NCI-H446 treated with DMSO at 0.1 percent for 48 hours (cell line): ENCODE measurements at regions not wholly inside any gene's neighbourhood (a gene's known extent, or its start where the extent isn't known, plus 50 kb on each side); places are given as distances from the start of the nearest gene placed in this dataset.
"Not testable (repeated sequence)": the region's sequence is repeated elsewhere in the genome, so short reads cannot be mapped to it uniquely, and the experiment has no call there.

Experiments
- DNase-seq: peaks from one replicate; lab custom pipeline; 2025; lab: John Stamatoyannopoulos, UW

- DNase-seq, result no peak
Measured at GRCh38 chr9:78383130-78383529, 86.2 kb downstream of the PSAT1 start.

- DNase-seq, result no peak
Measured at GRCh38 chr9:78386348-78386747, 89.4 kb downstream of the PSAT1 start.

DNA sequence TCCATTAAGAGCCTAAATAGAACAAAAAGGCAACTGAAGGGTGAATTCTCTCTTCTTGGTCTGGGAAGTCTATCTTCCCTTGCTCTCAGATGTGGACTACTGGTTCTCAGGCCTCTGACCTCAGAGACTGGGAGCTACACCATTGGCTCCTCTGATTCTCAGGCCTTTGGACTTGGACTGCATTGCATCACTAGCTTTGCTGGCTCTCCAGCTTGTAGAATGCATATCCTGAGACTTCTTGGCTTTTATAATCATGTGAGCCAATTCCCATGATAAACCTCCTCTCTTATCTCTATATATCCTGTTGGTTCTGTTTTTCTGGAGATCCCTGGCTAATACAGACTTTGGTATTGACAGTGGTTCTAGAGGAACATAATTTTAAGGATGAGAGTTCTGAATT, 89.8 kb downstream of the PSAT1 start:
- no peak for DNase-seq

DNA sequence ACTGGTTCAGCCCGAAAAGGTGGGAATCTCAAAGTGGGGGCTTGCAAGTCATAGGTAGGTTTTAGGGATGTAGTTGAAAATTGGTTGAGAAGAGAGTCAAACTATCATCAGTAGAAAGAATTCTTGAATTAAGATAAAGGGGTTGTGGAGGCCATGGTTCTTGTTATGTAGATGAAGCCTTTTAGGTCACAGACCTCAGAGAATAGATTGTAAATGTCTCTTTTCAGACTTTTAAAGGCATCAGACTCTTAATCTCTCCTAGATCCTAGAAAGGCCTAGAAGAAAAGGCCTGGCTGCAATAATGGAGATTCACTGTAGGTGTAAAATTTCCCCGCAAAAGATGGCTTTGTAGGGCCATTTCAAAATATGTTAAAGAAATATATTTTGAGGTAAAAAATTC, 96.4 kb downstream of the PSAT1 start:
- no peak for DNase-seq

GRCh38 chr9:78393932-78394331, 97.0 kb downstream of the PSAT1 start:
- no peak for DNase-seq

DNA sequence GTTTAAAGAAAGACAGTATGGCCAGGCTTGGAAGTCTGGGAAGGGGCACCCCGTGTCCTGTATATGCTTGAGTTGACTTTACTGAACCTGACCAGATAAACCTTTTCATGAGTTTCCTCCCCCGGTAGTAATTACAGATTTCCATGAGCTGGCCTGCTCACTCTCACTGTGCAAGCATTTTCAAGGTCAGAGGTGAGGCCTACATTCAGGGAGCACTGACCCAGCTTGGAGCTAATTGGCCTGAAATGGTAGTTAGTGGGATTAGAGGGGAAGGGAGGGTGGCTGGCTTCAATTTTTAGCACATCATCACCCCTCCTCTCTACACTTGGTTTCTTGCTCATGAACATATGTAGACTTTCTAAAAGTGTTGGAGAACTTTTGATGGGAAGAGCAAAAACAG, 99.2 kb downstream of the PSAT1 start:
- DNase-seq, result no peak

DNA sequence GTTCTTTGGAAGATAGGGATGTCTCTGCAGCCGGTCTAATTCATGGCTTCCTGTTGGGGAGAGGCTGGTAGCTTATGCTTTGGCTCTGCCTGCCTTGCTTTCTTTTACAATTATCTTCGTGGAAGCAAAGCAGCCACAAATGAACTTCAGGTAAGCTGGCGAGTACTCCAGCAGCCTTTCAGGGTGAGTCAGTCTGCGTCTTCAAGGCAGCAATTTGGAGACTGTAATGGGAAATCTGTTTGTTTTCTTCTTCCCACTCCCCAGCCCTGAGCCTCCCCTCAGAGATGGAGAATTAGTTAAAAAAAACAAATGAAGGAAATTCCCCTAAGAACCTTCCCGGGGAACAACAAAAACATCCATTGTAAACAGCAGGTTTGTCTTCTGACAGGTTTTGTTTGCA, 100.1 kb downstream of the PSAT1 start:
- DNase-seq, result no peak

DNA sequence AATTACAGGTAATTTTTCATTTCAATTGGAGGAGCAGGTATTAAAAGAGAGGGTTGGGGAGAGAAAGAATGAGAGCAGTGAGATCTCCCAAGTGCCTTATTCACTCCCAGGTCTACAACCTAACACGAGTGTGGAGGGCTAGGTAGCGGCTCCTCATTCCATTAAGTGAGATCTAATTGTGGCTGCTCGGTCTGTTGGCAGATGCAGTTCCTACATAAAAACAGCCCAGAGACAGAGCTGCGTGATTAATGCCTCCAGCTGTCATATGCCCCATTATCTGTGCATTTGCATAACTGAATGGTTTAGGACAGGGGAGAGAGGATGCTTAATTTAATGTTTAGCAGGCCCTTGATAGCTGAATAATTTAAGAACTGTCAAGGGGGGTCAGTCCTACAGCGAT, 100.5 kb downstream of the PSAT1 start:
- no peak for DNase-seq

DNA sequence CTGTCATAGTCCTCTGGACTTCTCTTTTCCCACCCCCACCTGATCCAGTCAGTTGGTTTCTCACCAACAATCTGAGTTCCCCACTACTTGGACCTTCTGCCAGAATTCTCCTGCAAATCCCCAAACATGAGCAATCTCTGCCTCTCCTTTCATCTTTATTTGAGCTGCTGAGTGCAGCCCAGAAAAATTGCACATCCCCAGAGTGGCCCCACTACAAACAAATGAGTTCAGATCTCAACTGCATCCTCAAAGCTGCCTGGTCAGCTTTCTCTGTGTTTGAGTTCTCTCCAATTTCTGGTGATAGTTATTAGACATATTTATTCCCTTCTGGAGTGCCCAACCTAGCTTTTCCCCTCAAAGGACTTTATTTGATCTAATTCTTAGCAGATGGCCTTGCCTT, 102.2 kb downstream of the PSAT1 start:
- no peak for DNase-seq

DNA sequence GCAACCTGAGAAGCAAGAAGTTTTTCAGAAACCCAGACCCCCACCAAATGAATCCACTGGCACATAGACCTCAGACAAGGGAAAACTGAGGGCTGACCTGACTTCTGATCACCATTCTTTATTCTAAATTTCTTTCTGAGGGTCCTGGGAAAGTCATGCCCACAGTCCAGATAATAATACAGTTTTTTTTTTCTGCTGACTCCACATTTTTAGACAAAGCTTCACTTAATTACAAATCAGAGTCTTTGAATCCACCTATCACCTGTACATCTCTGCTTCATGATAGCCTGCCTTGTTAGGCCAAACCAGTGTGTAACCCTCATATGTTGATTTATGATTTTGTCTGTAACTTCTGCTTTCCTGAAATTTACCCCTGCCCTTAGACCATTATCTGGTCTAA, 103.6 kb downstream of the PSAT1 start:
- no peak for DNase-seq

DNA sequence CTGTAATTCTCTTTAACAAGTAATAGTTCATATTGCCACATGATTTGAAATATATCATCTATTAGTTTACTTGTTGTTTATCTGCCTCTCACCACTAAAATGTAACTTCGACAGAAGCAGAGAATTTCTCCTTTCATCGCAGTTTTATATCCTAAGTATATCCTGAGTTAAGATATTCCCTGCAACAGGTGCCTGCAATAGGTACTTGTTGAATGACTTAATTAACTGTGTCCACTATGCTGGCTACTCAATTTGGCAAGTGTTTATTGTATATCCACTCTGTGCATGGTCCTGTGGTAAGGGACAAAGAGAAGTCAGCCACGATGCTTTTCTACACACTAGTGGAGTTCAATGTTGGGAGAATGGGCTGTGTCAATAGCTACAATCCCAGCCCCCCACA, 108.5 kb downstream of the PSAT1 start:
- no peak for DNase-seq

DNA sequence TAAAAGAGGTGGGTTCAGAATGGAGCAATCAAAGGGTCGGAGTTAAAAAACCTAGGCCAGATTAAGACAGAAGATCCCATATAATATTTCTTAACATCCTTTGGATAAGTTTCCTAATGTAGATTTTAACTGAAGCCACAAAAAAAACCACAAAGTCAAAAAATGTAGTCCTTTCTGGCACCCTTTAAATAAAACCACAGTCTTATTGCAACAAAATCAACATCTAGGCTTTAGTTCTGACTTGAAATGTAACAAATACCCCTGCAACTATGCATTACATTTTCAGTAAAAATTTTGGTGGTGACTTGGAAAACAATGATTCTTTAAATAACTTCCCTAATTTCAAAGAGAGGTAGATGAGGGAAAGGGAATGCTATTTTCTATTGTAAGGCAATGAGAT, 109.2 kb downstream of the PSAT1 start:
- DNase-seq, result no peak

GRCh38 chr9:78406933-78407332, 110.0 kb downstream of the PSAT1 start:
- DNase-seq, result no peak

- no peak for DNase-seq
Measured at GRCh38 chr9:78407636-78408312, 110.8 kb downstream of the PSAT1 start.

DNA sequence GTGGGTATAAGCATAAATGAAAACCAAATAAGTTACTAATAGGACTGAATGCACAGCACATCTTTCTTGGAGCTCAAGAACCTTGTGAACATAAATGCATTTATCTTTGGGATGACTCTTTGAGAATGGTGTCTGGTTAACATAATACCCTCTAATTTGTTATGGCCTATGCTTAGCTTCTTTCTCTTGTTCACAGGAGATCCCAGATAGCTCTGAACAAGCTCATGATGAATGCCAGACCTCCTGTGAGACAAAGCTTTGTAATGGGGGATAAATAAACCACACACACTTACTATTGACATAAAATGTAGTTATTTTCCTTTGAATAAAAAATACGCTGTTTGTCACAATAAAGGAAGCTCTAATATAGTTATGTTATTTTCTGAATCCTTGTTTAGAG, 111.5 kb downstream of the PSAT1 start:
- no peak for DNase-seq

- DNase-seq, result not testable (repeated sequence)
Measured at GRCh38 chr9:78409928-78410510, 113.1 kb downstream of the PSAT1 start.

- DNase-seq, result no peak
Measured at GRCh38 chr9:78422309-78422708, 125.4 kb downstream of the PSAT1 start.

DNA sequence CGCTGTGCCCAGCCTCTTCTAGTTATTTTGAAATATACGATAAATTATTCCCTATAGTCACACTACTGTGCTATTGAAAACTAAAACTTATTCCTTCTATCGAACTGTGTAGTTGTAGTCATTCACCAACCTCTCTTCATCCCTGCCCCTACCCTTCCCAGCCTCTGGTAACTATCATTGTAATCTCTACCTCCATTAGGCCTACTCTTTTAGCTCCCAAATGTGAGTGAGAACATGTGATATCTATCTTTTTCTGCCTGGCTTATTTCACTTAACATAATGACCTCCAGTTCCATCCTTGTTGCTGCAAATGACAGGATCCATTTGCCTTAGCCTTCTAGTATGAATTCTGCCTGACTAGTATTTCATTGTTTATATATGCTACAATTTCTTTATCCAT, 127.4 kb downstream of the PSAT1 start:
- DNase-seq, result no peak

GRCh38 chr9:78428640-78429039, 131.7 kb downstream of the PSAT1 start:
- no peak for DNase-seq

GRCh38 chr9:78430387-78430786, 133.5 kb downstream of the PSAT1 start:
- DNase-seq, result no peak

DNA sequence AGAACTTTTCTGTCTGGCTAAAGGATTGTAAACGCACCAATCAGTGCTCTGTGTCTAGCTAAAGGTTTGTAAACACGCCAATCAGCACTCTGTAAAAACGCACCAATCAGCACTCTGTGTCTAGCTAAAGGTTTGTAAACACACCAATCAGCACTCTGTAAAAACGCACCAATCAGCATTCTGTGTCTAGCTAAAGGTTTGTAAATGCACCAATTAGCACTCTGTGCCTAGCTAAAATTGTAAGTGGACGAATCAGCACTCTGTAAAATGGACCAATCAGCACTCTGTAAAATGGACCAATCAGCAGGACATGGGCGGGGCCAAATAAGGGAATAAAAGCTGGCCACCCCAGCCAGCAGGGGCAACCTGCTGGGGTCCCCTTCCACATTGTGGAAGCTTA, 134.1 kb downstream of the PSAT1 start:
- DNase-seq, result not testable (repeated sequence)

DNA sequence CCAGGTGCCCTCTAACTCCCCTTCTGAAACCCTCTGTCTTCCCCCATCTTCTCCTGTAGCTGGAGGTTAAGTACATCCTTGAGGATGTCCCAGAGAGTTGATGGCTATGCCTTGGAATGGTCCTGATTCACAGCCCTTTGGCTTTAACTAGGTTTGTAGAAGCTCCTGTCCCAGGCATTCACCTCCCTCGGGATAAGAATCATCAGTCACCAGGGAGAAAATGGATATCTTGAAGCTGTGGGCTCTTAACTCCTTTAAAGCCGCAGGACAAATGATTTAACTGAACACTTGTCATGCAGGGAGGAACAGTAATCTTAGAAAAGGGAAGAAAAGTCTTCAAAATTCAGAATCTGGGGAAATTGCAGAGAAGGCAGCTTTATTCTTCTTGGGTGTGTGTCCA, 139.9 kb downstream of the PSAT1 start:
- no peak for DNase-seq

GRCh38 chr9:78437296-78437695, 140.4 kb downstream of the PSAT1 start:
- DNase-seq, result no peak

- DNase-seq, result no peak
Measured at GRCh38 chr9:78437806-78438205, 140.9 kb downstream of the PSAT1 start.
